ENCODE measurements at regions not wholly inside any gene's neighbourhood (a gene's known extent, or its start where the extent isn't known, plus 50 kb on each side); places are given as distances from the start of the nearest gene placed in this dataset.

GRCh38 chr13:106879806-106880205 is 311.9 kb upstream of the ARGLU1 start:
- in situ Hi-C loops (cut with MboI; ENCODE audit: low sequenced_read_pairs) = no loop called here

DNA sequence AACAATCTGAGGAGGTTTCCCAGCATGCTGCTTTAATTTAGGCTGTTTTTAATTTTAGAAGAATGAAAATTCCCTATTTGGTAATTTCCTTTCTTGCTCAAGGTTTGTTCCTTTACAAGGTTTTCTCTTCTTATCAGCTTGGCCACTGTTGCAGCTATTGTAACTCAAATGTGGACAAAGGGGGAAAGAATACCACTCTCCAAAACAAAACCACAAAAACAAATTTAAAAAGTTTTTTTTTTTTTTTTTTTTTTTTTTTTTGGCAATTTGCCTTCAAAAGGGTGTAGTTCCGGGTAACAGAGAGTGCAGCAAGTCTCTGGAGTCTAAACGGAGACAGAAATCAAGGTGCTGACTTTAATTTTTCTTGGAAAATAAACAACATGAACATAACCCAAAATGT is 306.4 kb upstream of the ARGLU1 start:
- in situ Hi-C loops (cut with MboI; ENCODE audit: low sequenced_read_pairs) = no loop called here

- in situ Hi-C loops (cut with MboI; ENCODE audit: low sequenced_read_pairs) = no loop called here
Observed at GRCh38 chr13:106873810-106874209, 305.9 kb upstream of the ARGLU1 start.

DNA sequence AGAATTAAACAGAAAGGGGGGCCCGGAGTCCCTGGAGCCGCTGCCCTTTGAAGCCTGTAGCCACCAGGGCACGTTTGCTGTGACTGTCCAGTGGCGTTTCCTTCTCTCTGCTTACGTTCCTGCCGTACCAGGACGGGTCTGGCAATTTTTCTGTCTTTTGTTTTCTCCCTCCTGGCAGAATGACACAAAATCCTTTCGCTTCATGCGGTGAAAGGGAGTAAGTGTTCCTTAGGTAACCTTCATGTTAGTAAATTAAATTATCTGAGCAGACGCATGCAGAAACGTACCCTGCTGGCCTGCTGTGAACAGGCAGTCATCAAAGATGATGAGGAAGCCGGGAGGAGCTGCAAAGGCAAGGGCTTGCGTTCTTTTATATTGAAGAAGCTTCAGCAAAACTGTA is 299.3 kb upstream of the ARGLU1 start:
- in situ Hi-C loops (cut with MboI; ENCODE audit: low sequenced_read_pairs) = no loop called here

GRCh38 chr13:106865716-106866440 is 297.9 kb upstream of the ARGLU1 start:
- in situ Hi-C loops (cut with MboI; ENCODE audit: low sequenced_read_pairs) = no loop called here

- in situ Hi-C loops (cut with MboI; ENCODE audit: low sequenced_read_pairs) = no loop called here
Observed at GRCh38 chr13:106859533-106859904, 291.6 kb upstream of the ARGLU1 start.

GRCh38 chr13:106858903-106859532 is 291.1 kb upstream of the ARGLU1 start:
- in situ Hi-C loops (cut with MboI; ENCODE audit: low sequenced_read_pairs) = no loop called here

DNA sequence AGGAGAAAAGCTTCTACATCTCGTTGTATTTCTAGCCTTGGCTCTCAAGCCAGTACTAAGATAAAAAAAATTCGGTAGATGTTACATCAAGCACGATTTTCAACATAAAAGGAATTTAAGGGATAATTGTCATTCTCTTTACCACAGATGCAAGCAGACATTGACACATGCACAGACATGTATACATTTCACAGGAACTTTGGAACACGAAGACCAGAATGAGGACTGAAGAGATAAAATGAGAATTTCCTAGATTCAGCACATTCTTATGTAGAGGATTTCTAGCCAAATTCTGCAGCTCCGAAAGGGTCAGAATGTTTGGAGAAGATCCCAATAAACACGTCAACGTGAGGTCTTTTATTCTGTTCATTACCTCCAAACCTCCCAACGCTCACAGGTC is 284.5 kb upstream of the ARGLU1 start:
- in situ Hi-C loops (cut with MboI; ENCODE audit: low sequenced_read_pairs) = no loop called here

GRCh38 chr13:106850973-106851650 is 283.2 kb upstream of the ARGLU1 start:
- in situ Hi-C loops (cut with MboI; ENCODE audit: low sequenced_read_pairs) = no loop called here

- in situ Hi-C loops (cut with MboI; ENCODE audit: low sequenced_read_pairs) = no loop called here
Observed at GRCh38 chr13:106846571-106847448, 278.9 kb upstream of the ARGLU1 start.

GRCh38 chr13:106836186-106836802 is 268.4 kb upstream of the ARGLU1 start:
- in situ Hi-C loops (cut with MboI; ENCODE audit: low sequenced_read_pairs) = no loop called here

GRCh38 chr13:106835477-106835876 is 267.5 kb upstream of the ARGLU1 start:
- in situ Hi-C loops (cut with MboI; ENCODE audit: low sequenced_read_pairs) = no loop called here

DNA sequence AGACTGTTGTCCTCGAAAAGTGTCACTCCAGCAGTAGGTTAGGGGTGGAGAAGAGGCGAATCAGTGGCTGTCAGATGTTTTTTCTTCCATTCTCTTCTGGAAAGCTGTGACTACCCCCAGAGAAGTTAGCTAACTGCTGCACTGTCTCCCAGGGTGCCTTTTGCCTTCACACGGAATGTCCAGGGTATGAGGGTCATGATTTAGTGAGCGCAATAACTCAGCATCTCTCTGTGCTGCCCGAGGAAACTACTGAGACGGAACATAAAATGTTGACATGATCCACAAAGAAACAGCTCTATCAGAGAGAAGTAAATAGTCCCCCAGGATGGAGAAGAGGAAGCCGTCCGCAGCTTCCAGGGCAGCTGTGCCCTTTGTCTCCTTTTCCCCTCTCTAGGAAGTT is 254.0 kb upstream of the ARGLU1 start:
- in situ Hi-C loops (cut with MboI; ENCODE audit: low sequenced_read_pairs) = no loop called here

GRCh38 chr13:106819413-106820180 is 251.7 kb upstream of the ARGLU1 start:
- in situ Hi-C loops (cut with MboI; ENCODE audit: low sequenced_read_pairs) = no loop called here

DNA sequence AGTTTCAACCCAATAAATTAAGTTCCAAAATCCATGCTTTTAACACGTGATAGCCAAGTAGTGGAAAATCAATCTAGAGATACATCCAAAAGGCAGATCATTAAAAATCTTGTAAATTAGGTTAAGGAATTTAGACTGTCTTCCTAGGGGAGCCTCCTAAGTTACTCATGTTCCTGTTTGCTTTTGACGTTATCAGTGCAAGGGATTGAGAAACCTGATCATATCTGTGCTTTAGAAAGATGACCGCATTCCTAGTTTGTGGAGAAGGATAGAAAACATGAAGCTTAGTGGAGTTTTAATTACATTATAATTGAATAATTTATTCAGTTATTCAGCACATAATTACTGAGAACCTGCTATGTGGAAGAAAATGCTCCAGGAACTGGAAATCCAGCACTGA is 251.0 kb upstream of the ARGLU1 start:
- in situ Hi-C loops (cut with MboI; ENCODE audit: low sequenced_read_pairs) = no loop called here

- in situ Hi-C loops (cut with MboI; ENCODE audit: low sequenced_read_pairs) = no loop called here
Observed at GRCh38 chr13:106815545-106815944, 247.6 kb upstream of the ARGLU1 start.

- in situ Hi-C loops (cut with MboI; ENCODE audit: low sequenced_read_pairs) = no loop called here
Observed at GRCh38 chr13:106814463-106814862, 246.5 kb upstream of the ARGLU1 start.

DNA sequence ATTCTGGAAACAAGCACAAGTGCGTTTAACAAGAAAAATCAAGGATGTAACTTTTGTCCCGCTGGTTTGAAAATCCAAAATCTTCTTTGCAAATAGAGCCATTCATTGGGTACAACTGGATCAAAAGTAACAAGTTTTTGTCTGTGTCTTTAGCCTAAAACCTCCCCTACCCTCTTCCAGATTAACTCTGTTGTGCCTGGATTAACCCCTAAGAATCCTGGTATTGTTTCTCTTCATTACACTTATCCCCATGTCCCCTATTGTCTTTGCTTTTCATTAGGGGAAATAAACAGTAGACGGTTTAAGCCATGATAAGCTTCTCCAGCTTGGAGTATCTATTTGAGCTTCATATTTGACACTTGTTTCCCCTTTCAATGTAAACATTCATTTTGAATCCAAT is 242.1 kb upstream of the ARGLU1 start:
- in situ Hi-C loops (cut with MboI; ENCODE audit: low sequenced_read_pairs) = no loop called here

GRCh38 chr13:106804991-106805390 is 237.1 kb upstream of the ARGLU1 start:
- in situ Hi-C loops (cut with MboI; ENCODE audit: low sequenced_read_pairs) = no loop called here

GRCh38 chr13:106802917-106803316 is 235.0 kb upstream of the ARGLU1 start:
- in situ Hi-C loops (cut with MboI; ENCODE audit: low sequenced_read_pairs) = no loop called here

All from HL-60/S4 (cell line).